ENCODE measurements at regions not wholly inside any gene's neighbourhood (a gene's known extent, or its start where the extent isn't known, plus 50 kb on each side); places are given as distances from the start of the nearest gene placed in this dataset.

GRCh38 chr2:79235135-79235534 lies 75.6 kb upstream of the REG3A start:
- Histone ChIP-seq H3K4me2 (ENCODE audit: low read length) (no peak overlapping the region), H3K9me2 (replicated peaks; ENCODE audit: control insufficient read depth, low read length) (no peaks in the 10 kb centered on the region), H3K27ac (ENCODE audit: low read depth, low read length) (no peak overlapping the region), H3K36me3 (ENCODE audit: control insufficient read depth, low read length) (no peaks in the 10 kb centered on the region), H4K20me1 (ENCODE audit: control insufficient read depth, insufficient read depth, low read depth, low read length) (no peaks in the 10 kb centered on the region), H3K9me3 (ENCODE audit: control insufficient read depth, insufficient read depth, low read length) (no peaks in the 10 kb centered on the region), H3K4me3 (ENCODE audit: low read length) (no peak overlapping the region), H3K27me3 (ENCODE audit: control insufficient read depth, low read length) (no peaks in the 10 kb centered on the region), H3K4me1 (ENCODE audit: control insufficient read depth, low read length) (no peaks in the 10 kb centered on the region), H3F3A (ENCODE audit: control insufficient read depth, insufficient read depth) (no peaks in the 10 kb centered on the region), H3K79me2 (ENCODE audit: control insufficient read depth, low read length) (no peaks in the 10 kb centered on the region)
- TF ChIP-seq CTCF (IDR thresholded peaks at IDR 0.05; ENCODE audit: low read depth, low read length, poor library complexity, severe bottlenecking) (no peak), EZH2phosphoT487 (IDR thresholded peaks at IDR 0.05; ENCODE audit: borderline replicate concordance, low read length) (no peak)

GRCh38 chr2:79223539-79223938 lies 64.0 kb upstream of the REG3A start:
- no peaks in the 10 kb centered on the region for H4K20me1 ChIP-seq (ENCODE audit: control insufficient read depth, insufficient read depth, low read depth, low read length)
- no peak overlapping the region for H3K4me2 ChIP-seq (ENCODE audit: low read length)
- no peaks in the 10 kb centered on the region for H3K79me2 ChIP-seq (ENCODE audit: control insufficient read depth, low read length)
- no peak overlapping the region for H3K4me3 ChIP-seq (ENCODE audit: low read length)
- no peaks in the 10 kb centered on the region for H3K27me3 ChIP-seq (ENCODE audit: control insufficient read depth, low read length)
- no peaks in the 10 kb centered on the region for H3K4me1 ChIP-seq (ENCODE audit: control insufficient read depth, low read length)
- H3K27ac ChIP-seq (ENCODE audit: low read depth, low read length), result no peak overlapping the region
- no peaks in the 10 kb centered on the region for H3K9me3 ChIP-seq (ENCODE audit: control insufficient read depth, insufficient read depth, low read length)
- no peaks in the 10 kb centered on the region for H3F3A ChIP-seq (ENCODE audit: control insufficient read depth, insufficient read depth)
- TF ChIP-seq EZH2phosphoT487 (IDR thresholded peaks at IDR 0.05; ENCODE audit: borderline replicate concordance, low read length) (no peak), CTCF (IDR thresholded peaks at IDR 0.05; ENCODE audit: low read depth, low read length, poor library complexity, severe bottlenecking) (no peak)
- H3K9me2 ChIP-seq (replicated peaks; ENCODE audit: control insufficient read depth, low read length), result no peaks in the 10 kb centered on the region
- no peaks in the 10 kb centered on the region for H3K36me3 ChIP-seq (ENCODE audit: control insufficient read depth, low read length)

DNA sequence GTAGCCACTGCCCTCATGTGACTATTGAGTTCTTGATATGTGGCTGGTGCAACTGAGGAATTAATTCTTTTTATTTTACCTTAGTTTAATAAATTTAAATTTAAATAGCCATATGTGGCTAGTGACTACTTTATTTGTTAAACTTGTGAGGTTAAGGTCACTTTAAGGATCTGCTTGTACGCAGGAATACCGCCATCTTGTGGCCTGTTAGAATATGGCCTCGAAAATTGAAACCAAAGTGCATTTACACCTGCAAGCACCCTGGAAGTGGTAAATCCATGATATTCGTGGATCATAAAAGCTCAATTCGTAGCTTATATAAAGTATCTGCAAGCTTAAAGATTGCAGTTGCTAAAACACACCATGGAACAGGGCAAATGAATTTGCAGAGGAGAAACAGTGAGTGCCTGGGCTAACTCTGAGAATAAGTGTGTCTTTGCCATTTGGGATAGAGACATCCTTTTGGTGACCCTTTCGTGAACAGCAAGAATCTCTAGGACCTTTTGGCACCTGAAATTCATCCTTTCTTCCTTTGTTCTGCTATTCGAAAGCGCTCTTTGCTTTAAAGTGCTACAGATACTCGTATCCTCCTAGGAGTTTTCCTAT lies 59.9 kb upstream of the REG3A start:
- Histone ChIP-seq H3K79me2 (ENCODE audit: control insufficient read depth, low read length) (no peaks in the 10 kb centered on the region), H3K27me3 (ENCODE audit: control insufficient read depth, low read length) (no peaks in the 10 kb centered on the region), H3K4me1 (ENCODE audit: control insufficient read depth, low read length) (no peaks in the 10 kb centered on the region), H3K36me3 (ENCODE audit: control insufficient read depth, low read length) (no peaks in the 10 kb centered on the region), H4K20me1 (ENCODE audit: control insufficient read depth, insufficient read depth, low read depth, low read length) (no peaks in the 10 kb centered on the region), H3K9me2 (replicated peaks; ENCODE audit: control insufficient read depth, low read length) (no peaks in the 10 kb centered on the region), H3K9me3 (ENCODE audit: control insufficient read depth, insufficient read depth, low read length) (no peaks in the 10 kb centered on the region), H3K4me3 (ENCODE audit: low read length) (no peak overlapping the region), H3F3A (ENCODE audit: control insufficient read depth, insufficient read depth) (no peaks in the 10 kb centered on the region), H3K27ac (ENCODE audit: low read depth, low read length) (no peak overlapping the region), H3K4me2 (ENCODE audit: low read length) (no peak overlapping the region)
- peak; percentile 72 for TF ChIP-seq CTCF (IDR thresholded peaks at IDR 0.05; ENCODE audit: low read depth, low read length, poor library complexity, severe bottlenecking)
- no peak for TF ChIP-seq EZH2phosphoT487 (IDR thresholded peaks at IDR 0.05; ENCODE audit: borderline replicate concordance, low read length)
